Activated naive CD4-positive, alpha-beta T cell treated with anti-CD3 and anti-CD28 coated beads for 36 hours (primary cell): ENCODE measurements at regions not wholly inside any gene's neighbourhood (a gene's known extent, or its start where the extent isn't known, plus 50 kb on each side); places are given as distances from the start of the nearest gene placed in this dataset.

ENCODE experiments used
- CTCF ChIA-PET: fragments of 350-600 bp; sonication (Branson Sonifier 250); formaldehyde crosslinking; loops from one replicate; lab custom pipeline; 2021; ENCODE audit warnings: antibody characterized with exemption; lab: Charles Lee
- DNase-seq: peaks from one replicate; pipeline ENCODE4 v3.0.0-alpha.2; 2020
- H3K27ac Mint-ChIP-seq: one replicate; pipeline ENCODE4 v1.8.0; 2021; ENCODE audit warnings: mild to moderate bottlenecking, mixed read lengths
- H3K27me3 Mint-ChIP-seq: one replicate; pipeline ENCODE4 v1.8.0; 2021; ENCODE audit warnings: low read depth, mixed read lengths
- H3K36me3 Mint-ChIP-seq: one replicate; pipeline ENCODE4 v1.8.0; 2021; ENCODE audit warnings: low read depth, mixed read lengths
- H3K4me1 Mint-ChIP-seq: one replicate; pipeline ENCODE4 v1.8.0; 2021; ENCODE audit warnings: low read depth, mixed read lengths
- H3K4me3 Mint-ChIP-seq: one replicate; pipeline ENCODE4 v1.8.0; 2021; ENCODE audit warnings: mild to moderate bottlenecking, moderate library complexity, mixed read lengths
- H3K9me3 Mint-ChIP-seq: one replicate; pipeline ENCODE4 v1.8.0; 2021; ENCODE audit warnings: mixed read lengths
- intact Hi-C: fragments of 100-400 bp; cut with micrococcal nuclease; formaldehyde crosslinking; loops from one replicate; pipeline ENCODE4 v1.15.1; 2023

GRCh38 chr4:111697176-111697942 is 447.9 kb upstream of the FAM241A start:
- CTCF ChIA-PET: no interaction called here
- Mint-ChIP-seq H3K4me1 (no peaks in the 10 kb centered on the region), H3K27ac (no peak overlapping the region), H3K9me3 (no peaks in the 10 kb centered on the region), H3K27me3 (no peaks in the 10 kb centered on the region), H3K36me3 (no peaks in the 10 kb centered on the region), H3K4me3 (no peak overlapping the region)
- intact Hi-C loops: no loop called here
- no peak for DNase-seq

GRCh38 chr4:111698361-111698760 is 446.9 kb upstream of the FAM241A start:
- no peak overlapping the region for H3K4me3 Mint-ChIP-seq
- H3K9me3 Mint-ChIP-seq: no peaks in the 10 kb centered on the region
- intact Hi-C loops: no loop called here
- DNase-seq: no peak
- no peak overlapping the region for H3K27ac Mint-ChIP-seq
- H3K27me3 Mint-ChIP-seq: no peaks in the 10 kb centered on the region
- CTCF ChIA-PET: no interaction called here
- no peaks in the 10 kb centered on the region for H3K4me1 Mint-ChIP-seq
- no peaks in the 10 kb centered on the region for H3K36me3 Mint-ChIP-seq

GRCh38 chr4:111699165-111699564 is 446.1 kb upstream of the FAM241A start:
- no peaks in the 10 kb centered on the region for H3K36me3 Mint-ChIP-seq
- DNase-seq: no peak
- H3K4me3 Mint-ChIP-seq: no peak overlapping the region
- intact Hi-C loops: no loop called here
- CTCF ChIA-PET: no interaction called here
- no peaks in the 10 kb centered on the region for H3K27me3 Mint-ChIP-seq
- H3K9me3 Mint-ChIP-seq: no peaks in the 10 kb centered on the region
- no peaks in the 10 kb centered on the region for H3K4me1 Mint-ChIP-seq
- no peak overlapping the region for H3K27ac Mint-ChIP-seq

GRCh38 chr4:111701102-111701501 is 444.2 kb upstream of the FAM241A start:
- Mint-ChIP-seq H3K9me3 (no peaks in the 10 kb centered on the region), H3K36me3 (no peaks in the 10 kb centered on the region), H3K4me1 (no peaks in the 10 kb centered on the region), H3K27ac (no peak overlapping the region), H3K4me3 (no peak overlapping the region), H3K27me3 (no peaks in the 10 kb centered on the region)
- CTCF ChIA-PET: no interaction called here
- no peak for DNase-seq
- intact Hi-C loops: no loop called here

- H3K36me3 Mint-ChIP-seq: no peaks in the 10 kb centered on the region
- no peak overlapping the region for H3K4me3 Mint-ChIP-seq
- H3K9me3 Mint-ChIP-seq: no peaks in the 10 kb centered on the region
- H3K27ac Mint-ChIP-seq: no peak overlapping the region
- intact Hi-C loops: no loop called here
- H3K27me3 Mint-ChIP-seq: no peaks in the 10 kb centered on the region
- no peak for DNase-seq
- CTCF ChIA-PET: no interaction called here
- H3K4me1 Mint-ChIP-seq: no peaks in the 10 kb centered on the region
Observed at GRCh38 chr4:111707491-111707890, 437.8 kb upstream of the FAM241A start.

- intact Hi-C loops: no loop called here
- Mint-ChIP-seq H3K9me3 (no peaks in the 10 kb centered on the region), H3K27me3 (no peaks in the 10 kb centered on the region), H3K36me3 (no peaks in the 10 kb centered on the region), H3K4me3 (no peak overlapping the region), H3K4me1 (no peaks in the 10 kb centered on the region), H3K27ac (no peak overlapping the region)
- no peak for DNase-seq
- CTCF ChIA-PET: no interaction called here
Observed at GRCh38 chr4:111712093-111712677, 433.1 kb upstream of the FAM241A start.

- Mint-ChIP-seq H3K4me3 (no peak overlapping the region), H3K9me3 (no peaks in the 10 kb centered on the region), H3K36me3 (no peaks in the 10 kb centered on the region), H3K4me1 (no peaks in the 10 kb centered on the region), H3K27ac (no peak overlapping the region), H3K27me3 (no peaks in the 10 kb centered on the region)
- CTCF ChIA-PET: no interaction called here
- DNase-seq: no peak
- intact Hi-C loops: no loop called here
Observed at GRCh38 chr4:111713276-111713675, 432.0 kb upstream of the FAM241A start.

- Mint-ChIP-seq H3K4me1 (no peaks in the 10 kb centered on the region), H3K36me3 (no peaks in the 10 kb centered on the region), H3K27ac (no peak overlapping the region), H3K27me3 (no peaks in the 10 kb centered on the region), H3K4me3 (no peak overlapping the region), H3K9me3 (no peaks in the 10 kb centered on the region)
- DNase-seq: no peak
- CTCF ChIA-PET: no interaction called here
- intact Hi-C loops: no loop called here
Observed at GRCh38 chr4:111717921-111718320, 427.3 kb upstream of the FAM241A start.

GRCh38 chr4:111718763-111719559 is 426.3 kb upstream of the FAM241A start:
- Mint-ChIP-seq H3K27ac (no peak overlapping the region), H3K4me1 (no peaks in the 10 kb centered on the region), H3K9me3 (no peaks in the 10 kb centered on the region), H3K27me3 (no peaks in the 10 kb centered on the region), H3K4me3 (no peak overlapping the region), H3K36me3 (no peaks in the 10 kb centered on the region)
- CTCF ChIA-PET: no interaction called here
- DNase-seq: no peak
- intact Hi-C loops: no loop called here

GRCh38 chr4:111720866-111721265 is 424.4 kb upstream of the FAM241A start:
- no peak for DNase-seq
- no peak overlapping the region for H3K4me3 Mint-ChIP-seq
- intact Hi-C loops: no loop called here
- no peaks in the 10 kb centered on the region for H3K36me3 Mint-ChIP-seq
- H3K9me3 Mint-ChIP-seq: no peaks in the 10 kb centered on the region
- H3K27ac Mint-ChIP-seq: no peak overlapping the region
- H3K4me1 Mint-ChIP-seq: no peaks in the 10 kb centered on the region
- CTCF ChIA-PET: no interaction called here
- no peaks in the 10 kb centered on the region for H3K27me3 Mint-ChIP-seq

GRCh38 chr4:111722213-111722720 is 423.0 kb upstream of the FAM241A start:
- Mint-ChIP-seq H3K4me3 (no peak overlapping the region), H3K4me1 (no peaks in the 10 kb centered on the region), H3K27me3 (no peaks in the 10 kb centered on the region), H3K9me3 (no peaks in the 10 kb centered on the region), H3K27ac (no peak overlapping the region), H3K36me3 (no peaks in the 10 kb centered on the region)
- CTCF ChIA-PET: no interaction called here
- DNase-seq: no peak
- intact Hi-C loops: no loop called here

- Mint-ChIP-seq H3K4me3 (no peak overlapping the region), H3K4me1 (no peaks in the 10 kb centered on the region), H3K27me3 (no peaks in the 10 kb centered on the region), H3K36me3 (no peaks in the 10 kb centered on the region), H3K9me3 (no peaks in the 10 kb centered on the region), H3K27ac (no peak overlapping the region)
- CTCF ChIA-PET: interaction anchor here (0.6 kb wide), 1 partner anchor 1420 kb away, joined by 5 read pairs; no protein-coding TSS in a partner anchor
- intact Hi-C loops: no loop called here
- no peak for DNase-seq
Observed at GRCh38 chr4:111736516-111736915, 408.7 kb upstream of the FAM241A start.
